Neural cell (in vitro differentiated cells): ENCODE measurements at regions not wholly inside any gene's neighbourhood (a gene's known extent, or its start where the extent isn't known, plus 50 kb on each side); places are given as distances from the start of the nearest gene placed in this dataset.

Experiments used
- H2AFZ ChIP-seq: fragments of 200-600, 300-800 bp; sonication (generic), shearing (Covaris generic); 2 replicates; pipeline ENCODE4 v1.6.0; 2014; ENCODE audit warnings: low read depth, mild to moderate bottlenecking, antibody characterized with exemption, low read length, moderate library complexity
- H3F3A ChIP-seq: fragments of 200-600 bp; shearing (Covaris generic); 2 replicates; pipeline ENCODE4 v1.6.1; 2016; ENCODE audit warnings: mild to moderate bottlenecking, moderate library complexity, mixed read lengths, antibody characterized with exemption, low read length; ENCODE audit not compliant: insufficient read depth, poor library complexity, severe bottlenecking
- H3K27ac ChIP-seq: fragments of 200-600, 300-800 bp; sonication (generic), shearing (Covaris generic); 2 replicates; pipeline ENCODE4 v1.5.1; 2014; ENCODE audit warnings: mild to moderate bottlenecking, low read length, moderate library complexity
- H3K27me3 ChIP-seq: fragments of 300-800, 200-600 bp; sonication (generic), shearing (Covaris generic); 2 replicates; pipeline ENCODE4 v1.6.0; 2014; ENCODE audit warnings: mild to moderate bottlenecking, low read depth, low read length, moderate library complexity; ENCODE audit not compliant: insufficient read depth
- H3K36me3 ChIP-seq: fragments of 300-800, 200-600 bp; sonication (generic), shearing (Covaris generic); 2 replicates; pipeline ENCODE4 v1.5.1; 2014; ENCODE audit warnings: mild to moderate bottlenecking, antibody characterized with exemption, low read length, moderate library complexity; ENCODE audit not compliant: insufficient read depth
- H3K4me2 ChIP-seq: fragments of 300-800, 200-600 bp; sonication (generic), shearing (Covaris generic); 2 replicates; pipeline ENCODE4 v1.6.0; 2014; ENCODE audit warnings: mild to moderate bottlenecking, low read length
- H3K4me3 ChIP-seq: fragments of 300-800, 200-600 bp; sonication (generic), shearing (Covaris generic); 2 replicates; pipeline ENCODE4 v1.5.1; 2014; ENCODE audit warnings: mild to moderate bottlenecking, low read length, moderate library complexity
- H3K79me2 ChIP-seq: fragments of 200-600 bp; shearing (Covaris generic); replicated peaks from 2 replicates; pipeline ENCODE4 v1.6.0; 2014; ENCODE audit warnings: mild to moderate bottlenecking, low read length, moderate library complexity; ENCODE audit not compliant: insufficient read depth
- H3K9ac ChIP-seq: fragments of 300-800, 200-600 bp; sonication (generic), shearing (Covaris generic); 2 replicates; pipeline ENCODE4 v1.6.1; 2016; ENCODE audit warnings: mild to moderate bottlenecking, low read length, mixed read lengths
- H3K9me2 ChIP-seq: fragments of 200-600 bp; shearing (Covaris generic); 2 replicates; pipeline ENCODE4 v1.6.1; 2016; ENCODE audit warnings: mild to moderate bottlenecking, low read length, mixed read lengths; ENCODE audit not compliant: insufficient read depth
- H3K9me3 ChIP-seq: fragments of 200-600, 300-800 bp; sonication (generic), shearing (Covaris generic); 2 replicates; pipeline ENCODE4 v1.6.1; 2016; ENCODE audit warnings: mild to moderate bottlenecking, mixed run types, low read length, moderate library complexity, mixed read lengths
- H4K20me1 ChIP-seq: fragments of 200-600 bp; shearing (Covaris generic); 2 replicates; pipeline ENCODE4 v1.6.1; 2016; ENCODE audit warnings: mild to moderate bottlenecking, mixed run types; ENCODE audit not compliant: insufficient read depth
- EP300 ChIP-seq: fragments of 450-650 bp; conservative IDR thresholded peaks from 2 replicates; pipeline ENCODE4 v1.6.1; 2014; ENCODE audit warnings: antibody characterized with exemption, mild to moderate bottlenecking, moderate library complexity; ENCODE audit not compliant: poor library complexity, severe bottlenecking
- EZH2 ChIP-seq: fragments of 200-600, 300-800 bp; shearing (Covaris generic), sonication (generic); IDR thresholded peaks from 2 replicates; pipeline ENCODE4 v1.6.1; 2014; ENCODE audit warnings: antibody characterized with exemption, low read length, borderline replicate concordance, mild to moderate bottlenecking; ENCODE audit not compliant: insufficient read depth, poor library complexity, severe bottlenecking
- MXI1 ChIP-seq: fragments of 450-650 bp; conservative IDR thresholded peaks from 2 replicates; pipeline ENCODE4 v1.6.1; 2014; ENCODE audit warnings: antibody characterized with exemption, mild to moderate bottlenecking; ENCODE audit not compliant: poor library complexity, severe bottlenecking
- POLR2AphosphoS5 ChIP-seq: IDR thresholded peaks from 2 replicates; pipeline ENCODE4 v1.6.1; 2012
- RAD21 ChIP-seq: fragments of 450-650 bp; conservative IDR thresholded peaks from 2 replicates; pipeline ENCODE4 v1.6.1; 2014; ENCODE audit warnings: antibody characterized with exemption, mild to moderate bottlenecking, moderate library complexity
- REST ChIP-seq: IDR thresholded peaks from 2 replicates; pipeline ENCODE4 v1.6.1; 2012; ENCODE audit warnings: borderline replicate concordance
- SMC3 ChIP-seq: fragments of 450-650 bp; conservative IDR thresholded peaks from 2 replicates; pipeline ENCODE4 v1.6.1; 2014; ENCODE audit warnings: antibody characterized with exemption, mild to moderate bottlenecking, moderate library complexity; ENCODE audit not compliant: poor library complexity
- TAF1 ChIP-seq: IDR thresholded peaks from 2 replicates; pipeline ENCODE4 v1.6.1; 2012; ENCODE audit warnings: low read depth
- TF ChIP-seq, protein P1 (sequence below): fragments of 450-650 bp; IDR thresholded peaks from 2 replicates; pipeline ENCODE4 v1.5.1; 2014; ENCODE audit warnings: antibody characterized with exemption, mild to moderate bottlenecking, moderate library complexity; ENCODE audit not compliant: poor library complexity, severe bottlenecking

DNA sequence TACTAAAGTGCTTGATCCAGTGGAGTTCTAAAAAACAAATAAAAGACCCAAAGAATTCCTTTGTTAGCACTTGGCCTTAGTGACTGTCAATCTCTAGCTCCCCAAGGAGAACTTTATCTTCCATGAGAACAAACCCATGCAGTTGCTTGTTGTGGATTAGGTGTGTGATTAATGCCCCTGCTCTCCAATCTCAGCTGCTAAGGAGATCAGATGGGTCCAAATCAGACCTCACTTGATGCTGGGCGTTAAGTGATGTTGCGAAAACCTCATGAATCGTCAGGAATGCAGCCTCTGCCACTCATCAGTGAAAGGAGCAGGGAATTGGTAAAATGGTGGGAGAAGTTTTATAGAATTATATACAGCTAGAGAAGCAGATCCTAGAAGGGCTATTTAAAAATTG is 133.7 kb downstream of the DMAC1 start:
- no peak for TF ChIP-seq TAF1
- TF ChIP-seq EZH2, result no peak
- TF ChIP-seq MXI1, result no peak
- no peak for TF ChIP-seq RAD21
- H3K27me3 ChIP-seq, result no peaks in the 10 kb centered on the region
- no peaks in the 10 kb centered on the region for H3K9me3 ChIP-seq
- no peak overlapping the region for H3K9ac ChIP-seq
- no peaks in the 10 kb centered on the region for H4K20me1 ChIP-seq
- H3K79me2 ChIP-seq, result no peaks in the 10 kb centered on the region
- H3K4me3 ChIP-seq, result no peak overlapping the region
- no peaks in the 10 kb centered on the region for H3F3A ChIP-seq
- H2AFZ ChIP-seq, result no peak overlapping the region
- H3K4me2 ChIP-seq, result no peak overlapping the region
- no peaks in the 10 kb centered on the region for H3K9me2 ChIP-seq
- no peak overlapping the region for H3K27ac ChIP-seq
- H3K36me3 ChIP-seq, result no peaks in the 10 kb centered on the region

DNA sequence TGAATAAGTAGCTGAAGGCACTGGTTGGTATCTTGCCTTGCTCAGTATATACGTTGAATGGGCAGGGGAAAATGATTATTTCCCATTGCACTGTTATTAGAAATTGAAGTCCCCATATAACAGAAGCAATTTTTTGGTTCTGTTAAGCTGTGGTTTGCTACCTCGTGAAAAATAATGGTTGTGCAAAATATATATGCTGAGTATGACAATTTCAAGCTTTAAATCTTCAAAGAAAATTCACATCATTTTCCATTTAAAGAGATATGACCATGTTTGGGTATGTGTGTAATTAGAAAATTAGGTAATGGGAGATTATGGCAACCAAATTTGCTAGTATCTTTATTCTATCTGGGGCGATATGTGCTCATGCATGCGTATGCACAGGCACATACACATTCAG is 139.8 kb downstream of the DMAC1 start:
- Histone ChIP-seq H3K79me2 (no peaks in the 10 kb centered on the region), H3K27me3 (no peaks in the 10 kb centered on the region), H3F3A (no peaks in the 10 kb centered on the region), H3K9me3 (no peaks in the 10 kb centered on the region), H4K20me1 (no peaks in the 10 kb centered on the region), H3K27ac (no peak overlapping the region), H2AFZ (no peak overlapping the region), H3K4me2 (no peak overlapping the region), H3K9ac (no peak overlapping the region), H3K4me3 (no peak overlapping the region), H3K36me3 (no peaks in the 10 kb centered on the region), H3K9me2 (no peaks in the 10 kb centered on the region)
- TF ChIP-seq RAD21, result no peak
- no peak for TF ChIP-seq POLR2AphosphoS5
- TF ChIP-seq, protein P1, sequence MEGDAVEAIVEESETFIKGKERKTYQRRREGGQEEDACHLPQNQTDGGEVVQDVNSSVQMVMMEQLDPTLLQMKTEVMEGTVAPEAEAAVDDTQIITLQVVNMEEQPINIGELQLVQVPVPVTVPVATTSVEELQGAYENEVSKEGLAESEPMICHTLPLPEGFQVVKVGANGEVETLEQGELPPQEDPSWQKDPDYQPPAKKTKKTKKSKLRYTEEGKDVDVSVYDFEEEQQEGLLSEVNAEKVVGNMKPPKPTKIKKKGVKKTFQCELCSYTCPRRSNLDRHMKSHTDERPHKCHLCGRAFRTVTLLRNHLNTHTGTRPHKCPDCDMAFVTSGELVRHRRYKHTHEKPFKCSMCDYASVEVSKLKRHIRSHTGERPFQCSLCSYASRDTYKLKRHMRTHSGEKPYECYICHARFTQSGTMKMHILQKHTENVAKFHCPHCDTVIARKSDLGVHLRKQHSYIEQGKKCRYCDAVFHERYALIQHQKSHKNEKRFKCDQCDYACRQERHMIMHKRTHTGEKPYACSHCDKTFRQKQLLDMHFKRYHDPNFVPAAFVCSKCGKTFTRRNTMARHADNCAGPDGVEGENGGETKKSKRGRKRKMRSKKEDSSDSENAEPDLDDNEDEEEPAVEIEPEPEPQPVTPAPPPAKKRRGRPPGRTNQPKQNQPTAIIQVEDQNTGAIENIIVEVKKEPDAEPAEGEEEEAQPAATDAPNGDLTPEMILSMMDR, result no peak
- TF ChIP-seq EZH2, result no peak
- TF ChIP-seq MXI1, result no peak
- TF ChIP-seq EP300, result no peak
- no peak for TF ChIP-seq TAF1
- TF ChIP-seq SMC3, result no peak
- no peak for TF ChIP-seq REST

GRCh38 chr9:7656636-7657035 is 142.9 kb downstream of the DMAC1 start:
- Histone ChIP-seq H3K36me3 (no peaks in the 10 kb centered on the region), H3K4me2 (no peak overlapping the region), H3K79me2 (no peaks in the 10 kb centered on the region), H2AFZ (no peak overlapping the region), H4K20me1 (no peaks in the 10 kb centered on the region), H3F3A (no peaks in the 10 kb centered on the region), H3K27ac (no peak overlapping the region), H3K9ac (no peak overlapping the region), H3K9me2 (no peaks in the 10 kb centered on the region), H3K4me3 (no peak overlapping the region), H3K27me3 (no peaks in the 10 kb centered on the region), H3K9me3 (no peaks in the 10 kb centered on the region)
- TF ChIP-seq POLR2AphosphoS5 (no peak), EP300 (no peak), REST (no peak), EZH2 (no peak), SMC3 (no peak), TAF1 (no peak), MXI1 (no peak), RAD21 (no peak)
- TF ChIP-seq, protein P1, result no peak
